GM19035 (cell line): ENCODE measurements at regions not wholly inside any gene's neighbourhood (a gene's known extent, or its start where the extent isn't known, plus 50 kb on each side); places are given as distances from the start of the nearest gene placed in this dataset.
A peak's percentile ranks its signal among the peaks of the same experiment; 100 is the strongest.

Source experiments
- ATAC-seq: cut with Tn5 transposase; IDR thresholded peaks from one replicate; pipeline ENCODE4 v1.9.1; 2021; ENCODE audit not compliant: unreplicated experiment

GRCh38 chr6:146865756-146866379 is 267.1 kb downstream of the ADGB start:
- no peak for ATAC-seq

- ATAC-seq, result no peak
These were observed 268.1 kb downstream of the ADGB start for GRCh38 chr6:146866731-146867414.

- ATAC-seq, result no peak
These were observed 270.0 kb downstream of the ADGB start for GRCh38 chr6:146868671-146869209.

DNA sequence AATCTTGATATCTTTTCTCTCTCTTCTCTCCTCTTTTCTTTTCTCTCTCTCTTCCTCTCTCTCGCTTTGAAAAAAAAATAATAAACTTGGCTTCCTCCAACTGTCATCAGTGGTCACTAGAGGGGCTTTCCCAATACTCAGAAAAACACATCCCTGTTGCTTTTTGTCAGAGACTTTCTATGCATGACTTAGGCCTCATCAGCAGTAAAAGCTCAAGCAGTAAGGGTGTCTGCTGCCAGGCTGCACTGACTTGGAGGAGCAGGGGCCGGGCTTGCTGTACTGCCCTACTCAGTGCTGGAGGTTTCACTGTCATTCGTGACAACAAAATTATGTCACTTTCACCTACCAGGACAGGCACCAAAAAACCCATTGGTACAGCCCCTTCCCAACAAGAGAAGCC is 272.0 kb downstream of the ADGB start:
- peak; percentile 71 for ATAC-seq

DNA sequence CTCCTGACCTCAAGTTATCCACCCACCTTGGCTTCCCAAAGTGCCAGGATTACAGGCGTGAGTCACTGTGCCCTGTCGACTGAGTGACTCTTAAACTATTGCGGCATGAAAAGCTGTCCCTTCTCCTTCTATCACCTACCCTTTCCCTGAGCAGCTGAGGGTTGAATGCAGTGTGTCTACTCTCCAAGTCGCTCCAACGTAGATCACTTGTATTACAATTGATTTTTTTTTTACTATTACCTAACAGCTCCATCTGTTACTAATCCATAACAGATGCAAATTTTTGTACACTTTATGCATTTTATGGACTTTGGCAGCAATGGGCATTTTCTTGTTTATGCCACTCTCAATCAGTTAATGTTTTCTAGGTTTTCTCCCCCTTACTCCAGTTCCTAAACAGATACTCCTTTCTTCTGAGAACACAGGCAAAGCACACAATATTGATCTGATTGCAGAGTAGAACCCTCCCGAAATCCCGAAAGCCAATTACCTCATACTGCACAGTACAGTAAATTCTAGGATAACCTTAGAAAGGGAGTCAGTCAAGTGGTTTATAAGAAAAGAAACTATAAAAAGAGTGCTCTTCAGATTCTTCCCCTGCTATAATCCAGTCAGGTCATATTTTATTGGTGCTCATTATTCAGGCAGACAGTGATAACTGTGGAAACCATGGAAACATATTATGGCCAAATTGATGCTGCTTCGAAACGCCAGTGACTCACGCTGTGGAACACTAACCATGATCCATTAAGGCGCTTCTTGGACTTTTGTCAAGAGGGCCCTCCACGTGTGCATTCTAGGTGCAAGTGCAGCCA is 273.0 kb downstream of the ADGB start:
- ATAC-seq, result no peak

- ATAC-seq, result no peak
These were observed 273.6 kb downstream of the ADGB start for GRCh38 chr6:146872426-146872785.

GRCh38 chr6:146874278-146875018 is 275.7 kb downstream of the ADGB start:
- ATAC-seq, result no peak

DNA sequence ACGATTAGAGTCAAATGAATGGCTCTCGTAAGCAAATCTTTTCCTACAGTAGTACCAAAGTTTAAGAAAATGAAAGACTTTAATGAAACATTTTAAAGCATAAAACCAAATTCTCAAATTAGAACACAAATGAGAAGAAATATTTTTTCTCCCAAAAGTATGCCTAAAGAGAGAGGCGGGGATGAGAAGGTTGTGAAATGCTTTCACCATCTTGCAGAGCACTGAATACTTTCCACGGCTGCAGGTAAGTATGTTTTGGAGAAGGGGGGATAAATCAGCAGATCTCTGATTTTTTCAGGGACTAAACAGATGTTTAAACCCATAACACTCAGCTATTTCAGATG is 277.1 kb downstream of the ADGB start:
- no peak for ATAC-seq

GRCh38 chr6:146876271-146877151 is 277.7 kb downstream of the ADGB start:
- ATAC-seq, result no peak

DNA sequence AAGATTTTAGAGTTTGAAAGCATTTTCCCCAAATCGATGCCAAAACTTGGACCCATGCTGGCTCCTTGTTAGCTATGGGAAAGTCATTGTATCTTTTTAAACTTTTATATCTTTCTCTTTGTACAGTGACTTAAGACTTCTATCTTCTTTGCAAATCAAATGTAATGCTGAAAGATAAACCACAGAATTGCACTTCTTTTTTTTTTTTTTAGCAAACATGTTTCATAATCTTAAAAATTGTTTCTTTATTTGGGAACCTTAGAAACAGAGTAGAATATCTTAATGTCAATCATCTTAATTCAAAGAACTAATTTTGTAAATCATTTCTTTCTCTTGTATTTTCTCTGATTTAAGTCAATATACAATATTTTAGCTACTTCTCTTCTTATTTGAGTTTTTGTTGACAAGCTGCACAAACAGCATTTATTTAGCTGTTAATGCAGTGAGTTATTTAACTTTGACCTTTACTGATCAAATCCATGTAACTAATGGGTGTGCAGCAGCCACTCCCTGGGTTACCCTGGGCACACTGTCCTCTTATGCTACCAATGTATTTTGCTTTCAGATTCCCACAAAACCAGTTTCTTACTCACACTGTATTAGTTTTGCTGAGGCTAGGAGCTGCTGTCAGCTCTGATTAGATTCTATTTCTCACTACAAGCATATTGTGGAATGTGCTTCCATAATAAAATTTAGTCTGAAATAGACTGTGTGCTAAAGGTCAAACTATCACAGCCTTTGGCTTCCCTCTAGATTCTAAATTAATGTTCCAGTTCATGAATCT is 279.6 kb downstream of the ADGB start:
- ATAC-seq, result no peak

- ATAC-seq, result no peak
These were observed 280.2 kb downstream of the ADGB start for GRCh38 chr6:146878952-146879340.

DNA sequence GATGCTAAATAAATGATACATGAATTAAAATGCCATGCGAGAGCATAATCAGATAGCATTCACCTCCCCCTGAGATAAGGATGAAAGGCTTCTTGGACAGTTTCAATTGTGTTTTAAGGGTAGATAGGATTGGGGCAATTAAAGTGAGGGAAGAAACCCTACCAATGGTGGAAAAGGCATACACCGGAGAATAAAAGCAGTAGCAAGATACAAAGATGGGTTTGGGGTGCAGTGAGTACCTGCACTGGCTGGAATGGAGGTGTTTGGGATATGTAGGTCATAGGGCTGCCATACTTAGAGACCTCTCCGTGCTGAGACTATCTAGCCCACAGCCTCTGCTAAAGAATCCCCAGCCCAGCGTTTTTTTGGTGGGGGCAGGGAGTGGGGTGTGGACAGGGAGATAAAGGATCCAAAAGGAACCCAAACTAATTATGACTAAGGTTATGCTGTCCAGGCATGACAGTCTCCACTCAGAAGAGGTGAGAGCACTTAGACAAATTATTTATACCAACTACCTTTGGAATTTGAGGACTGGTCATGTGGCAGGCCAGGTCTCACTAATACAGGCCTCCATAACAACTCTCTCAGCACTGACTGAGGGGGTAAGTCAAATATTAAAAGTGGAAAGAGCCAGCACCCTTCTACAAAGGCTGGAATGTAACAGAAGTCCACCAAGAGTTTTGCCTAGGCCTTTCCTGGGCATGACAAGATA is 280.8 kb downstream of the ADGB start:
- no peak for ATAC-seq

DNA sequence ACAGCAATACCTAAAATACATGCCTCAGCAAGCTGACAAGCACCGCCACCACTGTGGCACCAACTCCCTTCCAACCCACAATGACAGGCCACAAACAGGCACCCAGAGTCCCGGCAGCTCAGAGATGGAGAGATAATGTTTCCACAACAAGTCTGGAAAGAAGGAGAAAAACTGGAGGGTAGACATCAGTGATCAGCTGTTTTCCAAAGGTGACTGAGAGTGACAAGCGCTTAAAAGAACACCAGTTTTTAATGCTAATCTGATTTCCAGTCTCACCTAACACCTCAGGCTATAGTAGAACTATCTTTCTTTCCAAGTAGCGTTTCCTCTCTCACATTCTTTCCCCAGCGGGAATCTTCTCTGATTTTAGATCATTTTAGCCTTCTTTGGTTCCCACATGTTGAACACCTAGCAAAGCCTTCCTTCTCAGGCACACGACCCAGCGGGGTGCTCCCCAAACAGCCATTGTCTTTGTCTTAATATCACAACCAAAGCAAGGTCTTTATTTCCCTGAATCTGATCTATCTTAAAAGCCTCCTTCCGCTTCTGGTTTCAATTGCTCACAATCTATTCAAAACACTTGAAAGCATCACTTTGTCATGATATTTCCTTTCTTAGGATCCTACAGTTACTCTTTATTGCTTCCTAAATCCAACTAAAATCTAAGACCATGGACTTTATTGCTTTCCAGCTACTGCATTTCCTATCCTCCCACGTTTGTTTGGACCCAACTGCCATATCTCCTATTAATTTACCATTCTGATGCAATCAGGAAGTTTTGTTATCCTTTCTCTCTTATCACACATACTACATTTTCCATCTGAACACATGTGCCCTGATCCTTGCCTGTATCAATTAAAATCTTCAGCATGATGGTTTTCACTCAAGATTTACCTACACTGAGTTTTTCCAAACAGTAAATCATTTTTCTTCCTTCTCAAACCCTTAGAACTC is 282.7 kb downstream of the ADGB start:
- ATAC-seq, result no peak

GRCh38 chr6:146883640-146884531 is 285.1 kb downstream of the ADGB start:
- ATAC-seq, result no peak

GRCh38 chr6:146884728-146885127 is 286.0 kb downstream of the ADGB start:
- no peak for ATAC-seq

DNA sequence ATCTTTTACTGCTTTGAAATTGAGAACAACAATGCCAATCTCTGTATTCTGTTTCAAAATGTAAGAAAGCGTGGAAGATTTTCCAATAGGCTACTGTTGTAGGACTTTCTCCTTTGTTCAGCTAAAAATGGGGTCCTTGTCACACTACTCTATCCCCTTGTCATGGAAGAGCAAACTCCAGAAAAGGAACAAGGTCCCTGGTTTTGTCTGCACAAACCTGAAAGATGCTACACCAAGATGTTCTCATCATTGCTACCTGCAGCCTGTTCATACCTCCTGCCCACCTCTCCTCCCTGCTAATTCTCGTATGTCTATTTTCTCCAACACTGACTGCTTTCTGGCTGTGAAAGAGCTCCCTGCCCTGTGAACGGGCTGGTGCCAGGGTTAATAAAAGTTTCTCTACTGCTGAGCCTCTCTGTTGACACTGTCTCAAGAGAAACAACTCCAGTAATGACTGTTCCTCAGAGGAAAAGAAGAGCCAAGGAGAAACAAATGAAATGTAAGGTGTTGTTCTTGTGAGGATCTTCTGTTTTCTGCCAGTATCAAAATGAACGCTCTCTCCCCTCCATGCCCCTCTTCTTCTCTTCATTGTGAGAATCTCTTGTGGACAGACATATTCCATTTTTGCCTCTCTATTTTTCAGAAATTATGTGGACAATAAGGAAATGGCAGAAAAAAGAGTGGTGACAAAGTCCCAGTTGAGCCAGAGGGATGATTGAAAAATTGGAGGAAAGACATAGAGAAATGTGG is 287.1 kb downstream of the ADGB start:
- no peak for ATAC-seq
